ENCODE measurements at regions not wholly inside any gene's neighbourhood (a gene's known extent, or its start where the extent isn't known, plus 50 kb on each side); places are given as distances from the start of the nearest gene placed in this dataset.

DNA sequence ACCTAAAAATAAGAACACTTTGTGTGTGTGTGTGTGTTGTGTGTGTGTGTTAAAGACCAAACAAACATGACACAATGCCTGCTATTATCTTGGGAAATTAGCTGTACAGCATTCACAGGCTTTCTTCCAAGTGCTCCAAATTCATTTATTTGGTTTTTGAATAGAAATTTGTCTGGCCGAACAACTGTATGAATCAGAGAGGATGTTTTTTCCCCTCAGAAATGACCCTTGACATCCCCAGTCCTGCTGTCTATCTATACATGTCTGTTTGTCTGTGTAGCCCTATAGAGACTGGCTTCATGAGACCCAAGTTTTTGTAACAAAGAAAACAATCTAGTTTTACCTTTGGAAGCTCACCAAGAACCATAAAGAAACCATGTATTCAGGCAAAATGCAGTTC is 549.8 kb downstream of the NSUN3 start:
- DNase-seq (ENCODE audit: low spot score): no peak
- ChIA-PET POLR2A (ENCODE audit: low non-redundant PET) (no interaction called here), CTCF (no interaction called here)
- no peaks in the 10 kb centered on the region for H3K36me3 ChIP-seq (ENCODE audit: insufficient read depth, low read length, poor library complexity, severe bottlenecking)
- TF ChIP-seq, protein P1, sequence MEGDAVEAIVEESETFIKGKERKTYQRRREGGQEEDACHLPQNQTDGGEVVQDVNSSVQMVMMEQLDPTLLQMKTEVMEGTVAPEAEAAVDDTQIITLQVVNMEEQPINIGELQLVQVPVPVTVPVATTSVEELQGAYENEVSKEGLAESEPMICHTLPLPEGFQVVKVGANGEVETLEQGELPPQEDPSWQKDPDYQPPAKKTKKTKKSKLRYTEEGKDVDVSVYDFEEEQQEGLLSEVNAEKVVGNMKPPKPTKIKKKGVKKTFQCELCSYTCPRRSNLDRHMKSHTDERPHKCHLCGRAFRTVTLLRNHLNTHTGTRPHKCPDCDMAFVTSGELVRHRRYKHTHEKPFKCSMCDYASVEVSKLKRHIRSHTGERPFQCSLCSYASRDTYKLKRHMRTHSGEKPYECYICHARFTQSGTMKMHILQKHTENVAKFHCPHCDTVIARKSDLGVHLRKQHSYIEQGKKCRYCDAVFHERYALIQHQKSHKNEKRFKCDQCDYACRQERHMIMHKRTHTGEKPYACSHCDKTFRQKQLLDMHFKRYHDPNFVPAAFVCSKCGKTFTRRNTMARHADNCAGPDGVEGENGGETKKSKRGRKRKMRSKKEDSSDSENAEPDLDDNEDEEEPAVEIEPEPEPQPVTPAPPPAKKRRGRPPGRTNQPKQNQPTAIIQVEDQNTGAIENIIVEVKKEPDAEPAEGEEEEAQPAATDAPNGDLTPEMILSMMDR (conservative IDR thresholded peaks at IDR 0.05; ENCODE audit: low read depth, low read length): no peak
- TF ChIP-seq EZH2 (IDR thresholded peaks at IDR 0.05; ENCODE audit: borderline replicate concordance, low read depth, low read length, poor library complexity, severe bottlenecking): no peak
- BruUV-seq (replicated peaks): no TSS peak
- H3K27ac ChIP-seq (ENCODE audit: low read depth, low read length, poor library complexity, severe bottlenecking): no peak overlapping the region
- H3K4me3 ChIP-seq (ENCODE audit: low read depth, low read length, poor library complexity, severe bottlenecking): no peak overlapping the region
- H3K27me3 ChIP-seq (replicated peaks; ENCODE audit: insufficient read depth, low read depth, low read length, poor library complexity): no peaks in the 10 kb centered on the region
- no peaks in the 10 kb centered on the region for H3K4me1 ChIP-seq (ENCODE audit: insufficient read depth, low read length, poor library complexity, severe bottlenecking)
- intact Hi-C loops (cut with micrococcal nuclease; ENCODE audit: unreplicated experiment): no loop called here
- no peaks in the 10 kb centered on the region for H3K9me3 ChIP-seq (ENCODE audit: low read depth, low read length, poor library complexity, severe bottlenecking)

DNA sequence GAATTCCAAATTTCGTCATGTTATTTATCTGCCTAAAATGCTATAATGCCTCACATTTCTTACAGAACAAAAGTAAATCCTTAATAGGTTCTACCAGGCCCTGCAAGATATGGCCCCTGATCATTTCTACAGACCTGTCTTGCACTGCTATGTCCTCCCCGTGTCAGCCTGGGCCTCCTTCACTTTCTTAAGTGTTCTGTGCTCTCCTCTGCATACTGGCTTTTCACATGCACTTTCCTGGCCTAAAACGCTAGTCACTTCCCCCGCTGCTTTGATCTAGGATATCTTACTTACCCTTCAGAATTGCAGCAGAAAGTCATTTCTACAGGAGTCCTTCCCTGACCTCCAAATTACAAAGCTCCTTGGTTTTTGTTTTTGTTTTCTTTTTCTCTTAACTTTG is 551.3 kb downstream of the NSUN3 start:
- no peak overlapping the region for H3K4me3 ChIP-seq (ENCODE audit: low read depth, low read length, poor library complexity, severe bottlenecking)
- BruUV-seq (replicated peaks): no TSS peak
- H3K27ac ChIP-seq (ENCODE audit: low read depth, low read length, poor library complexity, severe bottlenecking): no peak overlapping the region
- H3K27me3 ChIP-seq (replicated peaks; ENCODE audit: insufficient read depth, low read depth, low read length, poor library complexity): no peaks in the 10 kb centered on the region
- POLR2A ChIA-PET (ENCODE audit: low non-redundant PET): no interaction called here
- H3K4me1 ChIP-seq (ENCODE audit: insufficient read depth, low read length, poor library complexity, severe bottlenecking): no peaks in the 10 kb centered on the region
- intact Hi-C loops (cut with micrococcal nuclease; ENCODE audit: unreplicated experiment): no loop called here
- no peaks in the 10 kb centered on the region for H3K36me3 ChIP-seq (ENCODE audit: insufficient read depth, low read length, poor library complexity, severe bottlenecking)
- peaks cover 3% of the 10 kb centered on the region for H3K9me3 ChIP-seq (ENCODE audit: low read depth, low read length, poor library complexity, severe bottlenecking)
- DNase-seq (ENCODE audit: low spot score): no peak
- CTCF ChIA-PET: no interaction called here
- TF ChIP-seq, protein P1 (conservative IDR thresholded peaks at IDR 0.05; ENCODE audit: low read depth, low read length): no peak
- TF ChIP-seq EZH2 (IDR thresholded peaks at IDR 0.05; ENCODE audit: borderline replicate concordance, low read depth, low read length, poor library complexity, severe bottlenecking): no peak

- Histone ChIP-seq H3K27ac (ENCODE audit: low read depth, low read length, poor library complexity, severe bottlenecking) (no peak overlapping the region), H3K27me3 (replicated peaks; ENCODE audit: insufficient read depth, low read depth, low read length, poor library complexity) (no peaks in the 10 kb centered on the region), H3K9me3 (ENCODE audit: low read depth, low read length, poor library complexity, severe bottlenecking) (peaks cover 3% of the 10 kb centered on the region), H3K4me1 (ENCODE audit: insufficient read depth, low read length, poor library complexity, severe bottlenecking) (no peaks in the 10 kb centered on the region), H3K4me3 (ENCODE audit: low read depth, low read length, poor library complexity, severe bottlenecking) (no peak overlapping the region), H3K36me3 (ENCODE audit: insufficient read depth, low read length, poor library complexity, severe bottlenecking) (no peaks in the 10 kb centered on the region)
- ChIA-PET POLR2A (ENCODE audit: low non-redundant PET) (no interaction called here), CTCF (no interaction called here)
- intact Hi-C loops (cut with micrococcal nuclease; ENCODE audit: unreplicated experiment): no loop called here
- DNase-seq (ENCODE audit: low spot score): no peak
- no peak for TF ChIP-seq EZH2 (IDR thresholded peaks at IDR 0.05; ENCODE audit: borderline replicate concordance, low read depth, low read length, poor library complexity, severe bottlenecking)
- TF ChIP-seq, protein P1 (conservative IDR thresholded peaks at IDR 0.05; ENCODE audit: low read depth, low read length): no peak
- no TSS peak for BruUV-seq (replicated peaks)
Observed at GRCh38 chr3:94615275-94616065, 552.6 kb downstream of the NSUN3 start.

Measured in A673 (cell line).